ENCODE measurements at regions not wholly inside any gene's neighbourhood (a gene's known extent, or its start where the extent isn't known, plus 50 kb on each side); places are given as distances from the start of the nearest gene placed in this dataset.

GRCh38 chr1:60949154-60949825, 133.1 kb upstream of the NFIA start:
- TF ChIP-seq CTCF (conservative IDR thresholded peaks at IDR 0.05; ENCODE audit: low read depth, low read length): no peak
- TF ChIP-seq EZH2 (IDR thresholded peaks at IDR 0.05; ENCODE audit: borderline replicate concordance, low read depth, low read length, poor library complexity, severe bottlenecking): no peak

Data from A673 (cell line).